ENCODE measurements at regions not wholly inside any gene's neighbourhood (a gene's known extent, or its start where the extent isn't known, plus 50 kb on each side); places are given as distances from the start of the nearest gene placed in this dataset.
"Not testable (repeated sequence)": the region's sequence is repeated elsewhere in the genome, so short reads cannot be mapped to it uniquely, and the experiment has no call there.

DNA sequence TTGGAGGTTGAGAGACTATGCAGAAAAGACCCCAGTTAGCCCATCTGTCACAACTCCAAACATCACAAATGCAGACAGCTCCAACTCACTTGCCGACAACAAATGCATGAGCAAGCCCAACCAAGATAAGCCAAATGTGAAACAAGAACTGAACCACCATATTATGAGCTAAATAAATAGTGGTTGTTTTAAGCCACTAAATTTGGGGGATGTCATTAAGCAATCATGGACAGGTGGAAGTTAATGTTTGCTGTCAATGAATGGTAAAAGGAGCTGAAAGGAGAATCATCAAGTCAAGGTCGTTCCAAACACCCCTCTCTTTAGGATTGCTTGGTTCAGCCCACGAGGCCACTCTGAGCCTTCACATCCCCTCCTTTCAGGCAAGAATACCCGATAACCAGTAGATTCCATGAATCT lies 71.2 kb upstream of the PLCB4 start:
- TF ChIP-seq EZH2phosphoT487 (IDR thresholded peaks at IDR 0.05; ENCODE audit: borderline replicate concordance, low read length) (no peak), EZH2 (IDR thresholded peaks at IDR 0.05; ENCODE audit: low read length, unreplicated experiment) (no peak)
- TF ChIP-seq, protein P1, sequence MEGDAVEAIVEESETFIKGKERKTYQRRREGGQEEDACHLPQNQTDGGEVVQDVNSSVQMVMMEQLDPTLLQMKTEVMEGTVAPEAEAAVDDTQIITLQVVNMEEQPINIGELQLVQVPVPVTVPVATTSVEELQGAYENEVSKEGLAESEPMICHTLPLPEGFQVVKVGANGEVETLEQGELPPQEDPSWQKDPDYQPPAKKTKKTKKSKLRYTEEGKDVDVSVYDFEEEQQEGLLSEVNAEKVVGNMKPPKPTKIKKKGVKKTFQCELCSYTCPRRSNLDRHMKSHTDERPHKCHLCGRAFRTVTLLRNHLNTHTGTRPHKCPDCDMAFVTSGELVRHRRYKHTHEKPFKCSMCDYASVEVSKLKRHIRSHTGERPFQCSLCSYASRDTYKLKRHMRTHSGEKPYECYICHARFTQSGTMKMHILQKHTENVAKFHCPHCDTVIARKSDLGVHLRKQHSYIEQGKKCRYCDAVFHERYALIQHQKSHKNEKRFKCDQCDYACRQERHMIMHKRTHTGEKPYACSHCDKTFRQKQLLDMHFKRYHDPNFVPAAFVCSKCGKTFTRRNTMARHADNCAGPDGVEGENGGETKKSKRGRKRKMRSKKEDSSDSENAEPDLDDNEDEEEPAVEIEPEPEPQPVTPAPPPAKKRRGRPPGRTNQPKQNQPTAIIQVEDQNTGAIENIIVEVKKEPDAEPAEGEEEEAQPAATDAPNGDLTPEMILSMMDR (conservative IDR thresholded peaks at IDR 0.05; ENCODE audit: low read depth, low read length): no peak
- CTCF ChIA-PET: no interaction called here

DNA sequence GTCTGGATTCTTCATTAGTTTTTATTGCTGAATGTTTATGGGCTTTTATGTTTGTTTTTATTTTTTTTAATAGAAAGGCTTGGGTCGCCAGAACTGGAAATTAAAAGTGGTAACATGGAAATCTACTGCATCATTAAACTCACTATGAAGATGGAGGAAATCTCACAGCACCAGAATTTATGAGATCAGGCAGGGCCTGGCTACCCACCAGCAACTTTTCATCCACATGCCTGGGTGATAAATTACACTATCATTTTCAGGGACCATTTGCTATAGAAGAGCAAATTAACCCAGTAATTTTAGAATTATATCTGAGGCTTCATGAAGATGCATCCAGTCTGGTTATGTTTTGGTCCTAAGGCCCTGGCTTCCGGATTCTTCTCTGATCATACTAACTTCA lies 57.8 kb upstream of the PLCB4 start:
- intact Hi-C loops (cut with micrococcal nuclease): no loop called here
- Histone ChIP-seq H3F3A (ENCODE audit: low read length, unreplicated experiment) (no peaks in the 10 kb centered on the region), H3K4me1 (ENCODE audit: insufficient read depth, low read length) (peaks cover 7% of the 10 kb centered on the region; the same call in 1 of the 2 replicates), H3K9me3 (ENCODE audit: low read length) (no peaks in the 10 kb centered on the region), H3K9me2 (replicated peaks; ENCODE audit: low read length) (no peaks in the 10 kb centered on the region), H3K4me3 (ENCODE audit: low read length) (no peak overlapping the region), H4K20me1 (ENCODE audit: low read length) (no peaks in the 10 kb centered on the region), H2AFZ (ENCODE audit: low read length) (no peak overlapping the region), H3K79me2 (ENCODE audit: low read length) (no peaks in the 10 kb centered on the region), H3K27me3 (ENCODE audit: low read length) (no peaks in the 10 kb centered on the region), H3K9ac (ENCODE audit: low read length) (no peak overlapping the region), H3K27ac (ENCODE audit: low read length) (no peak overlapping the region), H3K4me2 (ENCODE audit: low read length) (no peak overlapping the region), H3K36me3 (ENCODE audit: low read depth, low read length) (no peaks in the 10 kb centered on the region)
- DNase-seq (no peak), ATAC-seq (no peak)
- POLR2A ChIA-PET (ENCODE audit: unreplicated experiment): no interaction called here
- no TSS peak for BruUV-seq (replicated peaks)
- TF ChIP-seq EZH2phosphoT487 (IDR thresholded peaks at IDR 0.05; ENCODE audit: borderline replicate concordance, low read length) (no peak), EZH2 (IDR thresholded peaks at IDR 0.05; ENCODE audit: low read length, unreplicated experiment) (no peak)
- TF ChIP-seq, protein P1 (conservative IDR thresholded peaks at IDR 0.05; ENCODE audit: low read depth, low read length): no peak
- CTCF ChIA-PET: no interaction called here

More for the DNA sequence above, 71.2 kb upstream of the PLCB4 start:
- H3K4me1 ChIP-seq (ENCODE audit: insufficient read depth, low read length): no peaks in the 10 kb centered on the region
- intact Hi-C loops (cut with micrococcal nuclease): no loop called here
- DNase-seq (no peak), ATAC-seq (no peak)
- H3K9me3 ChIP-seq (ENCODE audit: low read length): no peaks in the 10 kb centered on the region
- no peaks in the 10 kb centered on the region for H3K9me2 ChIP-seq (replicated peaks; ENCODE audit: low read length)
- BruUV-seq (replicated peaks): no TSS peak
- H3K27ac ChIP-seq (ENCODE audit: low read length): no peak overlapping the region
- no peaks in the 10 kb centered on the region for H3K79me2 ChIP-seq (ENCODE audit: low read length)
- H2AFZ ChIP-seq (ENCODE audit: low read length): no peak overlapping the region
- H4K20me1 ChIP-seq (ENCODE audit: low read length): no peaks in the 10 kb centered on the region
- no peaks in the 10 kb centered on the region for H3K27me3 ChIP-seq (ENCODE audit: low read length)
- no peak overlapping the region for H3K4me2 ChIP-seq (ENCODE audit: low read length)
- no peaks in the 10 kb centered on the region for H3K36me3 ChIP-seq (ENCODE audit: low read depth, low read length)
- POLR2A ChIA-PET (ENCODE audit: unreplicated experiment): no interaction called here
- no peaks in the 10 kb centered on the region for H3F3A ChIP-seq (ENCODE audit: low read length, unreplicated experiment)
- no peak overlapping the region for H3K4me3 ChIP-seq (ENCODE audit: low read length)
- no peak overlapping the region for H3K9ac ChIP-seq (ENCODE audit: low read length)

DNA sequence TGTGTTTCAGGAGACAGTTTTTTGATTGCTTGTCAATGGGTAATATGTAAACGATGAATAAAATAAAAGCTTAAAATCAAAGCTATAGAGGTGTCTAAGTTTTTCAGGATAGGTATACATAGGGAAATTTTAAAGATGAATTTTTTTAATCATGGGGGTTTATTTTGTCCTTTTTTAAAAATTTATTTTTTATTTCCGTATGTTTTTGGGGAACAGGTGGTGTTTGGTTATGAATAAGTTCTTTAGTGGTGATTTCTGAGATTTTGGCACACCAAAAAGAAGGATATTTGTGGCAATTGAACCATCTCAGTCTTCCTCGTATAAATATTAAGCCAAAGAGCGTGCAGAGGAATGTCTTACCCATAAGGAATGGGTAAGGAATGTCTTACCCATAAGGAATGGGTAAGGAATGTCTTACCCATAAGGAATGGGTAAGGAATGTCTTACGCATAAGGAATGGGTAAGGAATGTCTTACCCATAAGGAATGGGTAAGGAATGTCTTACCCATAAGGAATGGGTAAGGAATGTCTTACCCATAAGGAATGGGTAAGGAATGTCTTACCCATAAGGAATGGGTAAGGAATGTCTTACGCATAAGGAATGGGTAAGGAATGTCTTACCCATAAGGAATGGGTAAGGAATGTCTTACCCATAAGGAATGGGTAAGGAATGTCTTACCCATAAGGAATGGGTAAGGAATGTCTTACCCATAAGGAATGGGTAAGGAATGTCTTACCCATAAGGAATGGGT lies 53.5 kb upstream of the PLCB4 start:
- CTCF ChIA-PET; H2AFZ ChIP-seq (ENCODE audit: low read length); BruUV-seq (replicated peaks): not testable (repeated sequence)

More for the DNA sequence above, 53.5 kb upstream of the PLCB4 start:
- H3F3A ChIP-seq (ENCODE audit: low read length, unreplicated experiment); H3K27me3 ChIP-seq (ENCODE audit: low read length); intact Hi-C loops (cut with micrococcal nuclease); H3K9me3 ChIP-seq (ENCODE audit: low read length); H3K36me3 ChIP-seq (ENCODE audit: low read depth, low read length); ATAC-seq; H3K79me2 ChIP-seq (ENCODE audit: low read length); H3K27ac ChIP-seq (ENCODE audit: low read length); H3K9me2 ChIP-seq (replicated peaks; ENCODE audit: low read length); H3K4me3 ChIP-seq (ENCODE audit: low read length); POLR2A ChIA-PET (ENCODE audit: unreplicated experiment); H3K4me2 ChIP-seq (ENCODE audit: low read length); H3K9ac ChIP-seq (ENCODE audit: low read length); H4K20me1 ChIP-seq (ENCODE audit: low read length); H3K4me1 ChIP-seq (ENCODE audit: insufficient read depth, low read length): not testable (repeated sequence)
- DNase-seq: peak; percentile 34
